ENCODE measurements at regions not wholly inside any gene's neighbourhood (a gene's known extent, or its start where the extent isn't known, plus 50 kb on each side); places are given as distances from the start of the nearest gene placed in this dataset.

GRCh38 chr15:47609693-47610092 is 107.6 kb upstream of the SEMA6D start (continued):
- no peak for TF ChIP-seq CTCF (IDR thresholded peaks at IDR 0.05 in 2 of 3, conservative IDR thresholded peaks at IDR 0.05 in 1 of 3; ENCODE audit: borderline replicate concordance in 1 of 3, insufficient read depth in 1 of 3, low read depth in 2 of 3, low read length in 2 of 3)
- no peak for TF ChIP-seq EZH2 (IDR thresholded peaks at IDR 0.05)
- no peak for TF ChIP-seq YY1 (IDR thresholded peaks at IDR 0.05; ENCODE audit: extremely low read depth, insufficient replicate concordance, low read depth, low read length)

- intact Hi-C loops (cut with micrococcal nuclease): no loop called here
- no peak overlapping the region for H3K4me2 ChIP-seq (ENCODE audit: low read length)
- H3K36me3 ChIP-seq (ENCODE audit: control insufficient read depth in 1 of 2, insufficient read depth in 2 of 2, low read length in 2 of 2): no peaks in the 10 kb centered on the region
- H3K27ac ChIP-seq (ENCODE audit: low read depth, low read length): no peak overlapping the region
- ATAC-seq (no peak), DNase-seq (ENCODE audit: low read depth, low spot score) (no peak)
- ChIA-PET POLR2A (no interaction called here), RAD21 (ENCODE audit: low non-redundant PET in 1 of 2, low total read pairs in 2 of 2, uncharacterized antibody in 2 of 2, unreplicated experiment in 2 of 2) (no interaction called here), CTCF (no interaction called here)
- no peaks in the 10 kb centered on the region for H3K27me3 ChIP-seq (ENCODE audit: insufficient read depth, low read length)
- H3K9me3 ChIP-seq (ENCODE audit: control insufficient read depth in 1 of 2, insufficient read depth in 1 of 2, low read depth in 1 of 2, low read length in 2 of 2): peaks cover 11 to 44% of the 10 kb centered on the region in 2 experiments; a peak in 2 of 4 replicates
- TF ChIP-seq YY1 (IDR thresholded peaks at IDR 0.05; ENCODE audit: extremely low read depth, insufficient replicate concordance, low read depth, low read length) (no peak), EGR1 (IDR thresholded peaks at IDR 0.05; ENCODE audit: low read depth) (no peak), CTCF (IDR thresholded peaks at IDR 0.05 in 2 of 3, conservative IDR thresholded peaks at IDR 0.05 in 1 of 3; ENCODE audit: borderline replicate concordance in 1 of 3, insufficient read depth in 1 of 3, low read depth in 2 of 3, low read length in 2 of 3) (no peak), ATF3 (IDR thresholded peaks at IDR 0.05) (no peak), FOSL1 (IDR thresholded peaks at IDR 0.05; ENCODE audit: low read depth) (no peak), CBX3 (IDR thresholded peaks at IDR 0.05; ENCODE audit: low read depth) (no peak), ZBTB33 (IDR thresholded peaks at IDR 0.05; ENCODE audit: extremely low read depth, insufficient replicate concordance, low read length) (no peak), SRF (IDR thresholded peaks at IDR 0.05; ENCODE audit: low read depth) (no peak)
- H4K20me1 ChIP-seq (ENCODE audit: insufficient read depth): no peaks in the 10 kb centered on the region
- no peak overlapping the region for H2AFZ ChIP-seq (ENCODE audit: low read depth, low read length, poor library complexity, severe bottlenecking)
- no peaks in the 10 kb centered on the region for H3K79me2 ChIP-seq (ENCODE audit: insufficient read depth, low read length)
- H3K9me2 ChIP-seq (ENCODE audit: insufficient read depth): no peaks in the 10 kb centered on the region
- BruUV-seq (replicated peaks): no TSS peak
- H3K4me3 ChIP-seq (replicated peaks in 1 of 2; ENCODE audit: low read depth in 1 of 2, low read length in 2 of 2): no peak overlapping the region
- H3K9ac ChIP-seq (ENCODE audit: low read length): no peak overlapping the region
- no peaks in the 10 kb centered on the region for H3K4me1 ChIP-seq (ENCODE audit: control insufficient read depth in 1 of 2, insufficient read depth in 2 of 2, low read length in 2 of 2)
Observed at GRCh38 chr15:47610736-47611135, 106.6 kb upstream of the SEMA6D start.

All from HCT116 (cell line).